ENCODE measurements at regions not wholly inside any gene's neighbourhood (a gene's known extent, or its start where the extent isn't known, plus 50 kb on each side); places are given as distances from the start of the nearest gene placed in this dataset.

DNA sequence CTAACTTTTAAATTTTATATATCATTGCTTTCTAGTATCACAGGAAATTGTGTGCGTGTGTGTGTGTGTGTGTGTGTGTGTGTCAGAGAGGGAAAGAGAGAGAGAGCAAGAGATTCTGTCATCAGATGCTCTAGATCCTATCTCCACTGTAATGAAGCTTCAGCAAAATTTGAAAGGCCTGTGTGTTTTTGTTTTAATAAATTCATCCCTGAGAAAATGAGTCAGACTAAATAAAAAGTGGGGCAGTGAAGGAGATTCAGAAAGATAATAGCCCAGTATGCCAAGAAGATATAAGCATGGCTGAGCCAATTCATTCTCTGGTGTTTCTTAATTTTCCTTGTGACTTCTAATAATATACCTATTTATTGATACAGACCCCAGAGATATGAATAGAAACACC is 184.2 kb upstream of the TMEM196 start:
- TF ChIP-seq POLR2A (IDR thresholded peaks at IDR 0.05; ENCODE audit: low read length) (no peak), GATA1 (IDR thresholded peaks at IDR 0.05; ENCODE audit: low read depth, low read length) (no peak)

Measured in erythroblast (primary cell).